Activated CD4-positive, alpha-beta T cell treated with anti-CD3 and anti-CD28 coated beads for 36 hours (primary cell): ENCODE measurements at regions not wholly inside any gene's neighbourhood (a gene's known extent, or its start where the extent isn't known, plus 50 kb on each side); places are given as distances from the start of the nearest gene placed in this dataset.

Experiments used
- ATAC-seq: fragments of 200-7000 bp; cut with Tn5 transposase; one replicate; pipeline ENCODE4 v1.10.0; 2021; ENCODE audit warnings: mild to moderate bottlenecking, moderate library complexity
- CTCF ChIA-PET: fragments of 350-600 bp; sonication (Branson Sonifier 250); formaldehyde crosslinking; loops from one replicate; lab custom pipeline; 2021; ENCODE audit warnings: antibody characterized with exemption; lab: Charles Lee
- POLR2A ChIA-PET: fragments of 350-600 bp; sonication (Branson Sonifier 250); formaldehyde crosslinking; loops from one replicate; lab custom pipeline; 2021; ENCODE audit warnings: antibody characterized with exemption, inconsistent platforms; lab: Charles Lee
- DNase-seq: peaks from one replicate; pipeline ENCODE4 v3.0.0-alpha.2; 2020
- H3K27ac Mint-ChIP-seq: one replicate; pipeline ENCODE4 v1.8.0; 2021; ENCODE audit warnings: mixed read lengths
- H3K27me3 Mint-ChIP-seq: one replicate; pipeline ENCODE4 v1.8.0; 2021; ENCODE audit warnings: mixed read lengths
- H3K36me3 Mint-ChIP-seq: one replicate; pipeline ENCODE4 v1.8.0; 2021; ENCODE audit warnings: low read depth, mixed read lengths
- H3K4me1 Mint-ChIP-seq: one replicate; pipeline ENCODE4 v1.8.0; 2021; ENCODE audit warnings: mixed read lengths
- H3K4me3 Mint-ChIP-seq: one replicate; pipeline ENCODE4 v1.8.0; 2021; ENCODE audit warnings: mild to moderate bottlenecking, moderate library complexity, mixed read lengths
- H3K9me3 Mint-ChIP-seq: one replicate; pipeline ENCODE4 v1.8.0; 2021; ENCODE audit warnings: low read depth, mixed read lengths
- intact Hi-C, 2 experiments: fragments of 100-400 bp; cut with DNase I in 1 of 2; cut with micrococcal nuclease in 1 of 2; formaldehyde crosslinking; loops; one replicate each; pipeline versions ENCODE4 v1.14.2 to v1.15.1; 2022 to 2024; cut with DNase I, micrococcal nuclease

DNA sequence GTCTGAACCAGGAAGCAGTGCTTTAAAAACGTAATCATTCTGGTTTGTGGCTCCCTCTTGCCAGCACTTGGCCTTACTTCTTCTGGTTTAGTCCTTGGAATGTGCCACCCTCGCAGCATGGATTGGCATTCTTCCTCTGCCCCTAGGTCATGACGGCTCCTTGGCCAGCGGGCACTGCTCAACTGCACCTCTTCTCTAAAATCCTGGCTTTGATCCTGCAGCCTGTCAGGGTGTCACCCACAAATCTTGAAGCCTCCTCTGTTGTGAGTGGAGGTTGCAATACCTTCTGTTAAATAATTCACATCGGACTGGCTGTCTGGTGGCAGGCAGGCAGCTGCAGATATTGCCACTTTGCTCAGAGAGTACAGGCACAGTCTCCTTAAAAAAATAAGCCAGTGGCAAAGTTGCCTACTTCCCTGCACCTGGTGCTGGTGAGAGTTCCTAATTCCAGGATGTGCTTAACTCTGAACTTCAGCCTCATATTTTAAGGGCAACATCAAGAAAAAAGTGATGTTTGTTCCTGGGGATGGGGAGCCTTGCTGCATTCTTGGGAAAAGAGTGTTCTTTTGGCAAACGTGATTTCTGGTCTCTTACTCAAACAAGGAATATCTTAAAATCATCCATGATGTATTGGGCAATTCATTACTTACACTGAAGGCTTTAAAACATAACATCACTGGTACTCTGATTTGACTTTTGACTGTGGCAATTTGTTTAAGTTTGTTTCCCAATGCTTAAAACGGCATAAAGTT, 179.8 kb downstream of the FOXA2 start:
- H3K27ac Mint-ChIP-seq: no peak overlapping the region
- H3K27me3 Mint-ChIP-seq: peaks cover 7% of the 10 kb centered on the region
- H3K36me3 Mint-ChIP-seq: no peaks in the 10 kb centered on the region
- ChIA-PET CTCF (no interaction called here), POLR2A (no interaction called here)
- H3K4me3 Mint-ChIP-seq: no peak overlapping the region
- ATAC-seq: no peak
- H3K4me1 Mint-ChIP-seq: peaks cover 6% of the 10 kb centered on the region
- peaks cover 4% of the 10 kb centered on the region for H3K9me3 Mint-ChIP-seq
- DNase-seq: no peak
- intact Hi-C loops: no loop called here

DNA sequence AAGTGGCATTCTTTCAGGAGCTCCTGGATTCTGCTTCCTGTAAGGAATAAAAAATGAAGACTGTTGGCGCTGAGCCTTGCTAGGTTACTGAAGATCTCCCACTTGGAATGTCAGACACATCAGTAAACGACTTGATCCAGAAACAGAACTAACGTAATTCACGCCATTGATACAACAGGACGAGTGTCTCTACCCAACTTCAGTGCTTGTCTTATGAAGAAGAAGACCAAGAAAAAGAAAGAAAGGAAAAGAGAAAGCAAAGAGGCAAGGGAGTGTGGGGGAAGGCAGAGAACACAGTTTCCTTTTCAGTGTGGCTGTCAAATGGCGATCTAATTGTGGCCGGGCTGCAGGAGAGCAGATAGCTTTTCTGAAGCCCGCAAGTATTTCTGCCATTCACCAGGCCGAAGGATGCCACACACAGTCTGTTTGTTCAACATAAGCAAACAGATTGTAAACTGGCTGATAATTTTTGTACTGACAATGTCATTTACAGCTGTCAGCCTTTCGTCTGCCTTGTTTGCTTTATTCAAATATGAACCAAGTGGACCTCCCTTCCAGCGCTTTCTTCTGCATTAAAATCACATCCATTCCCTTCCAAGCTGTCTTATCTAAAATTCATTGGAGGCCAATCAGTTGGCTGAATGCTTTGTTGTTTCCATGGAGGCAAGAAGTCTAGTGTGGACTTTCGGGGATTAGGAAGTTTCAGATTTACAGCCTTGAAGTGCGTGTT, 180.6 kb downstream of the FOXA2 start:
- H3K27me3 Mint-ChIP-seq: peaks cover 7% of the 10 kb centered on the region
- H3K27ac Mint-ChIP-seq: no peak overlapping the region
- POLR2A ChIA-PET: no interaction called here

DNA sequence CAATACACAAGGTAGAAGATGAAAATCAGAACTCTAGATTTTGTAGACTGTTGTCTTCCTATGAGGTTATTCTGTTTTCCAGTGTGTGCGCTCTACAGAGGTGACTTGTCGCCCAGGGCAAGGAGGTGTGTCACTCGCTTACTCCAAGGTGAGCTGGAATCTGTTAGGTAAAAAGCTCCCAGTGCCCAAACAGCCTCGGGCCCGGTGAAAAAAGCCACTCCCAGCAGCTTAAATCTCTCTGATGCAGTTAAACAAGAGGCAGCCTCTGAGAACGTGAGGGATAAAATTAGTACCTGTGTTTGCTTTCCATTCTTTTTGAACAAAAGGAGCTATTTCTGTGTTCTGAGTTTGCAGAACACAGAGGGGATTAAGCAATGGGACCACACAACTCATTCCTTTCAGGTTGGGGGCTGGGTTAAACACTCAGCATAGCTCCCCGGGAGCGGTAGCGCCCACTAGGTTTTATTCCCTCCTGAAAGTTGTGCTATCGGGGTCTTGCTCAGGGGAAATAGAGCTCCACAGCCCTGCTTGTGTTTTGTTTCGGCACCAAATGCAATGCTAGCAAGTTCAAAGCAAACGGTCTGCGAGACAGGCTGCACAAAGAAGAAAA, 181.2 kb downstream of the FOXA2 start:
- ChIA-PET POLR2A (no interaction called here), CTCF (interaction anchor here (0.7 kb wide), 1 partner anchor 128 kb away, joined by 3 read pairs; no protein-coding TSS in a partner anchor)
- DNase-seq (no peak), ATAC-seq (no peak)
- Mint-ChIP-seq H3K4me3 (no peak overlapping the region), H3K9me3 (peaks cover 2% of the 10 kb centered on the region), H3K4me1 (peaks cover 6% of the 10 kb centered on the region), H3K36me3 (no peaks in the 10 kb centered on the region), H3K27me3 (peaks cover 7% of the 10 kb centered on the region), H3K27ac (no peak overlapping the region)
- intact Hi-C loops: no loop called here

More for the DNA sequence above, 180.6 kb downstream of the FOXA2 start:
- no peak overlapping the region for H3K4me3 Mint-ChIP-seq
- DNase-seq (no peak), ATAC-seq (no peak)
- peaks cover 6% of the 10 kb centered on the region for H3K4me1 Mint-ChIP-seq
- CTCF ChIA-PET: interaction anchor here (0.7 kb wide), 1 partner anchor 128 kb away, joined by 3 read pairs; no protein-coding TSS in a partner anchor
- intact Hi-C loops: no loop called here
- H3K36me3 Mint-ChIP-seq: no peaks in the 10 kb centered on the region
- H3K9me3 Mint-ChIP-seq: peaks cover 2% of the 10 kb centered on the region

DNA sequence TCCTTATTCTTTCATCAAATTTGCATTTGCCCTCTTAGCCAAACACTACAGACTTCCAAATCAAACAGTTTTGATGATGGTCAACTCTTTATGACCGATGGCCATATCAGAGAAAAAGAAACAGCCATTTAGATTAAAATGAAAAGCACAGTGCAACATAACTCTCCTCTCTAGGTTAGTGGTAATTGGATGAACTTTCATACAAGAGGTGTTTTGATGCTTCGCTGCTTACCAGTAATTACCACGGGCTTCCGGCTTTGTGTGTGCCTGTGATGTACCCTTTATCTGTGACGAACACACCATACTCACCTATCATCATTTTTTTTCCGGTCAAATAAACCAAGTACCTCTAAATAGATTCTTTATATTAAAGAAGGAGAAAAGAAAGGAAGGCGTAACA, 181.8 kb downstream of the FOXA2 start:
- CTCF ChIA-PET: no interaction called here
- H3K9me3 Mint-ChIP-seq: peaks cover 2% of the 10 kb centered on the region
- POLR2A ChIA-PET: no interaction called here

DNA sequence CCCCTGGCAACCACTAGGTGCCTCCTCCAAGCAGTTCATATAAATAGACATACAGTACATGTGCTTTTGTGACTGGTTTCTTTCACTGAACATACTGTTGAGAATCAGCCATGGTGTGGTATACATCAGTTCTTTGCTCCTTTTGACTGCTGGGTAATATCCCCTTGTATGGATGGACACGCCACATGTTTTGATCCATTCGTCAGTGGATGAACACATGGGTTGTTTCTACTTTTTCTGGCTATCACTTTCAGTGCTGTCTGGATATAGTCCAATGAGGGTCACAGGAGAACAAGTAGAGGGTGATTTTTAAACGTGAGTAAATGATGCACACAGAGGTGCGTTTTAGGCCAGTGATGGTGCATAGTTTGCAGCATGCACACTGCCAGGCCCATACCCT, 183.9 kb downstream of the FOXA2 start:
- peaks cover 2% of the 10 kb centered on the region for H3K9me3 Mint-ChIP-seq
- no peak for DNase-seq
- H3K27ac Mint-ChIP-seq: no peak overlapping the region
- intact Hi-C loops: no loop called here
- no peak overlapping the region for H3K4me3 Mint-ChIP-seq
- peaks cover 2% of the 10 kb centered on the region for H3K4me1 Mint-ChIP-seq
- POLR2A ChIA-PET: no interaction called here
- no peaks in the 10 kb centered on the region for H3K36me3 Mint-ChIP-seq
- ATAC-seq: no peak
- peaks cover 7% of the 10 kb centered on the region for H3K27me3 Mint-ChIP-seq
- CTCF ChIA-PET: no interaction called here

More for the DNA sequence above, 181.8 kb downstream of the FOXA2 start:
- DNase-seq: no peak
- H3K27me3 Mint-ChIP-seq: peaks cover 7% of the 10 kb centered on the region
- H3K4me3 Mint-ChIP-seq: no peak overlapping the region
- intact Hi-C loops: no loop called here
- no peak for ATAC-seq
- peaks cover 6% of the 10 kb centered on the region for H3K4me1 Mint-ChIP-seq
- no peak overlapping the region for H3K27ac Mint-ChIP-seq
- no peaks in the 10 kb centered on the region for H3K36me3 Mint-ChIP-seq

DNA sequence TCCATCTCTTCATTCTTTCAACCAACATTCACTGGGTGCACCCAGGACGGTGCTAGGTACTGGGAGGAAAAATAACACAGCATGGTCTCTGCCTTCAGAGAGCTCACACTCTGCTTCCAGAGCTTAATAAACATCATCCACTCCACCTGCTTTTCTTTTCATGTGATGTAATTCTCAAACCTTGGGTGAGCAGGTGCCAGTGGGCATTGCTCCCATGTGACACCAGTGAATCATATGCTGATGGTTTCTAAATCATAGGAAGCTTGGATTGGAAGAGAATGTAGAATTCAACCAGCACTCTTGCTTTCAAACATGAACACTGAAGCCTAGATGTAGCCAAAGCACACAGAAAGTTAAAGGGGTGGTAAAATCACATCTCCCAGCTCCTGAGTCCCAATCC, 189.8 kb downstream of the FOXA2 start:
- Mint-ChIP-seq H3K4me1 (no peaks in the 10 kb centered on the region), H3K27ac (no peak overlapping the region), H3K27me3 (no peaks in the 10 kb centered on the region), H3K4me3 (no peak overlapping the region), H3K36me3 (no peaks in the 10 kb centered on the region), H3K9me3 (no peaks in the 10 kb centered on the region)
- POLR2A ChIA-PET: no interaction called here
- CTCF ChIA-PET: interaction anchor here (0.6 kb wide), 1 partner anchor 15 kb away, joined by 3 read pairs; no protein-coding TSS in a partner anchor
- DNase-seq (no peak), ATAC-seq (no peak)
- intact Hi-C loops: no loop called here

DNA sequence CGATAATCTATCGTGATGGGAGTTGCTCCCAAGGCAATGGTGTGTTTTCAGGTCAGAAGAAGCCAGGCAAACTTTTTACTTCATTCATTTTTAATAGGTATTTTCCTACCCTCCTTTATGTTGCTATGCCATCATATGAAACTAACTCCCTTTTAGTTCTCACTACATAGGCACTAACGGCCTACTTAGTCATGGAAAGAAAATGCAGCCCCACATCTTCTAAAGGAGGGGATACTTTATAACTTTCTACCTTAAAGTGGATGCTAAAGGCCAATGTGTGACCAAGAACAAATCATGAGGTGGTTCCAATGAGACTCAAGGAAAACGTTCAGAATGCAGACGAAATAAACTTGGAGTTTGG, 193.8 kb downstream of the FOXA2 start:
- H3K27ac Mint-ChIP-seq: no peak overlapping the region
- intact Hi-C loops: no loop called here
- ChIA-PET POLR2A (no interaction called here), CTCF (no interaction called here)
- H3K36me3 Mint-ChIP-seq: no peaks in the 10 kb centered on the region
- H3K27me3 Mint-ChIP-seq: no peaks in the 10 kb centered on the region
- H3K4me3 Mint-ChIP-seq: no peak overlapping the region
- DNase-seq: no peak
- H3K4me1 Mint-ChIP-seq: no peaks in the 10 kb centered on the region
- no peak for ATAC-seq
- no peaks in the 10 kb centered on the region for H3K9me3 Mint-ChIP-seq

DNA sequence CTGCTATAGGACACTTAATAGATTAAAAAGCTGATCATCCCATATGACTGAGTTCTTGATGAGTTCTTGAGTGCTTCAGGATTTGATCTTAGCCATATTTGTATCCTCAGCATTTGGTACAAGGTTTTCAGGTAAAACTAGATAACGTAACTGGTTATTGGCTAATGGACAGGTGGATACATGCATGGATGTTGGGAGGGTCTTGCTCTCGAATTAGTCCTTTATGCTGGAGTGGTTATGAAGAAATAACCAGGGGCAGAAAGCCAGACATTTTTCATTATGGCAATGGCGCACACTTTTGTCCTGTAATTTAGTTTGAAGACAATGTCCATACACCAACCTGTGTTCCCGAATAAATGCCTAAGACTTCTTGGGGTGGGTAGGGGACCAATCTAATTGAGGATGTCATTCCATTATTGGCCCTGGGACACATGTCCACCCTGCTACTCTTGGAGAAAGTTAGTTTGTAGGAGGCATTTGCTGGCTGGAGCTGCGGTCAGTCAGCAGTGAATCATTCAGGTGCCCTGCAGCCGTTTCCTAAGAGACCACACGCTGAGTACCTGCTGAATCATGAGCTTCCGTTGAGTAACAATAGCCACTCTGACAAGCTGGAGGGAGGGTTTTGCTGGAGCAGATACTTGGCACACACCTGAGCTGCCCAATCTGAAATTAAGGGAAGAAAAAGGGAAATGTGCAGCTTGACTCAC, 194.4 kb downstream of the FOXA2 start:
- intact Hi-C loops: no loop called here
- ATAC-seq: no peak
- Mint-ChIP-seq H3K4me3 (no peak overlapping the region), H3K4me1 (no peaks in the 10 kb centered on the region), H3K36me3 (no peaks in the 10 kb centered on the region), H3K27me3 (no peaks in the 10 kb centered on the region), H3K9me3 (no peaks in the 10 kb centered on the region), H3K27ac (no peak overlapping the region)
- no peak for DNase-seq
- CTCF ChIA-PET: no interaction called here
- POLR2A ChIA-PET: no interaction called here

DNA sequence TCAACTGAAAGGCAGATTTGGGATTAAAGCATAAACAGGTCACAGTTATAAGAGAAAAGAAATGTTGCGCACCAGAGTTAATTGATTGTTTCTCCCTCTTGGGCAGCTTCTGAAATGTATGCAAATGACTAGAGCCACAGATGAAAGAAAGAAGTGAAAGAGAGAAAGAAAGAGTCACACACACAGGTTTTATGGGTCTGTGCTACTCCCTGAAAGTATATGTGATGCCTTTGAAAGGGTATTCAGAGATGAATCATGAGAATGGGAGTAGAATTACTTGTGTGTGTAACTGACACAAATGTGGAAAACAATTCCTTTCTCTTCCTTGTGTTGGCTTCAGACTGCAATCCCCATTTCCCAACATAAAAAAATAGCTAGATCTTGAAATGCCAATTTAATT, 196.9 kb downstream of the FOXA2 start:
- no peak overlapping the region for H3K27ac Mint-ChIP-seq
- H3K9me3 Mint-ChIP-seq: no peaks in the 10 kb centered on the region
- DNase-seq: no peak
- POLR2A ChIA-PET: no interaction called here
- CTCF ChIA-PET: no interaction called here
- H3K27me3 Mint-ChIP-seq: no peaks in the 10 kb centered on the region
- H3K36me3 Mint-ChIP-seq: no peaks in the 10 kb centered on the region
- intact Hi-C loops: no loop called here
- no peaks in the 10 kb centered on the region for H3K4me1 Mint-ChIP-seq
- no peak overlapping the region for H3K4me3 Mint-ChIP-seq
- no peak for ATAC-seq

DNA sequence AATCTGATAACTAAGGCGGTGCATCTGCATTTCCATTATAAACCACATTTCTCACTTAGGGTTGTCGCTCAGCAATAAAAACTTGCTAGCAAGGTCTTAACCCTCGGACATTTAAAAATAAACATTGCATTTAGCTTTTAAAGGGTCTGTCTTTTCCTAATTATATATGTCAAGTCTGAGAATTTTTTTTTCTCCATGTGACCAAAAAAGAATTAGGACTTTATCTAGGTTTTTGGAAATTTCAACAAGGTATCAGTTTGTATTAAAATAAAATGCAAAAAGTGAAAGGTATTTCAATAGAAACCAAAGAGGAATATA, 198.1 kb downstream of the FOXA2 start:
- Mint-ChIP-seq H3K4me3 (no peak overlapping the region), H3K27ac (no peak overlapping the region), H3K36me3 (no peaks in the 10 kb centered on the region), H3K27me3 (no peaks in the 10 kb centered on the region), H3K9me3 (no peaks in the 10 kb centered on the region), H3K4me1 (no peaks in the 10 kb centered on the region)
- CTCF ChIA-PET: no interaction called here
- no peak for ATAC-seq
- no peak for DNase-seq
- intact Hi-C loops: no loop called here
- POLR2A ChIA-PET: no interaction called here

DNA sequence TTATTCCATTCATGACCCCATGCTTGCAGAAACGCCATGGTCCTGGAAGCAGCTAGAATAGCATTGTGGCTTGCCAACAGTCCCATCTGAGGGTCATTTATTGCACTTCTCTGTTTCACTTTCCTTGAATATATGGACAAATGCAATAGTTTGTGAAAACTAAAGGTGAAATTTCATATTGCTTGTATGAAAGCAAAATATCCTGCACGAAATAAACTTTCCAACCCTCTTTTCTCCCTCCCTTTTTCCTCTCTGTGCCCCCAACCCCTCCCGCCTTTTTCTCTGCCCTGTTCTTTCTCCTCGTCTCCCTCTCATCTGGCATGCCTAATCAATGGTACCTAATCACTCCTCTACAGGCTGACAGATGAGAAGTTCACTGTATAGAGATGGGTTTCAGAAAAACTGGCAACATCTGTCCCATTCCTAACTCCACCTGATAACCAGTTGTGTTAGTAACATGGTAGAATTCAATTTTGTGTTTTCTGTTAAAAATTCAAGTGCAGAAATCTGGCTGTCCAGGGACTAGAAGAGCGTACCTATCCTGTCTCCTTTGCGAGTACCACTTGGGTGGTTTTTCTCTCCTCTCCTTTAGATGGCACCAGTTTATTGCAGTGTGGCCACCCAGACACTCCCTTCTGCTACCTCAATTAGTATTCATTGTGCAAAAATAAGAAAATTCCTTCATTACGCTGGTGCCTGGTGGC, 198.6 kb downstream of the FOXA2 start:
- ATAC-seq: no peak
- Mint-ChIP-seq H3K27ac (no peak overlapping the region), H3K9me3 (no peaks in the 10 kb centered on the region), H3K4me1 (no peaks in the 10 kb centered on the region), H3K27me3 (no peaks in the 10 kb centered on the region), H3K4me3 (no peak overlapping the region), H3K36me3 (no peaks in the 10 kb centered on the region)
- CTCF ChIA-PET: no interaction called here
- POLR2A ChIA-PET: no interaction called here
- intact Hi-C loops: no loop called here
- DNase-seq: no peak
